ENCODE measurements at regions not wholly inside any gene's neighbourhood (a gene's known extent, or its start where the extent isn't known, plus 50 kb on each side); places are given as distances from the start of the nearest gene placed in this dataset.

- Histone ChIP-seq H3K9me3 (ENCODE audit: control insufficient read depth, low read length) (no peaks in the 10 kb centered on the region), H3K4me1 (ENCODE audit: control insufficient read depth, insufficient read depth, low read length) (no peaks in the 10 kb centered on the region), H3K27me3 (replicated peaks; ENCODE audit: control insufficient read depth, insufficient read depth, low read length) (no peaks in the 10 kb centered on the region), H3K4me3 (ENCODE audit: low read length) (no peak overlapping the region), H3K9ac (ENCODE audit: low read length) (no peak overlapping the region), H3K36me3 (ENCODE audit: control insufficient read depth, insufficient read depth, low read length, severe bottlenecking) (peaks cover 4% of the 10 kb centered on the region)
- DNase-seq (ENCODE audit: low read depth): no peak
Measured at GRCh38 chr14:71511152-71511551, 421.1 kb upstream of the RGS6 start.

- peaks cover 4% of the 10 kb centered on the region for H3K36me3 ChIP-seq (ENCODE audit: control insufficient read depth, insufficient read depth, low read length, severe bottlenecking)
- no peaks in the 10 kb centered on the region for H3K27me3 ChIP-seq (replicated peaks; ENCODE audit: control insufficient read depth, insufficient read depth, low read length)
Measured at GRCh38 chr14:71514941-71515919, 417.0 kb upstream of the RGS6 start.

GRCh38 chr14:71521238-71522135 is 410.7 kb upstream of the RGS6 start:
- Histone ChIP-seq H3K36me3 (ENCODE audit: control insufficient read depth, insufficient read depth, low read length, severe bottlenecking) (no peaks in the 10 kb centered on the region), H3K9ac (ENCODE audit: low read length) (no peak overlapping the region), H3K9me3 (ENCODE audit: control insufficient read depth, low read length) (no peaks in the 10 kb centered on the region), H3K4me1 (ENCODE audit: control insufficient read depth, insufficient read depth, low read length) (no peaks in the 10 kb centered on the region), H3K27me3 (replicated peaks; ENCODE audit: control insufficient read depth, insufficient read depth, low read length) (no peaks in the 10 kb centered on the region), H3K4me3 (ENCODE audit: low read length) (no peak overlapping the region)
- DNase-seq (ENCODE audit: low read depth): no peak

More at GRCh38 chr14:71514941-71515919, 417.0 kb upstream of the RGS6 start:
- no peak for DNase-seq (ENCODE audit: low read depth)
- H3K4me1 ChIP-seq (ENCODE audit: control insufficient read depth, insufficient read depth, low read length): no peaks in the 10 kb centered on the region
- no peak overlapping the region for H3K9ac ChIP-seq (ENCODE audit: low read length)
- no peak overlapping the region for H3K4me3 ChIP-seq (ENCODE audit: low read length)
- no peaks in the 10 kb centered on the region for H3K9me3 ChIP-seq (ENCODE audit: control insufficient read depth, low read length)

DNA sequence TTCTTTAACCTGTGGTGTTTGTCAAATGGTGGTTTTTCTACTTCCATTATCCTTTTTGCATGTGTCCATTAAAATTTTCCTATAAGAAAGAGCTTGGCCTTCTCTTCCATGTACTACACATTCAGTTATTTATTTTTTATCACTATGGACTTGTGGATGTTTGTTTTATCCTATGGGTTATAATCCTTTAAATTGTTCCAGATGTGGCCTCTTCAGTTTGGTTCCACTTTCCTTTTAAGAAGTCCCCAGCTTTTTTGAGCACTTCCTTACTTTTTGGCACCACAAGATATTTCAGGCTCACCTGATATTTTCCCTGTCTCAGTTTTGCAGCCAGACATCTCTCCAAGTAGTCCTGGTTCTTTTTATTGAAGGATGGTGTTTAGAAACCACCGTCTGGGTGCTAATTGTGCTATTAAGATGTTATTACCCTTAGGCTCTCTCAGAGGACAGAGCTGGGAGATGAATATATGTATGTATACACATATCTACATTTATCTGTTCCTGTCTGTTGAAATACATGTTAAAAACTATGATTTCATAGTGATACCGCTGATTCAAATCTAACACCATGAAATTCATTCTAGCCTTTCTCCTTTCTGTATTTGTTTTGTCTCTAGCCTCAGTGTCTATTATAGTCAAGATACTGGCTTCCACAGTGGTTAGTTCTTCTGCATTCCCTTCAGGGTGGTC is 408.5 kb upstream of the RGS6 start:
- Histone ChIP-seq H3K9me3 (ENCODE audit: control insufficient read depth, low read length) (no peaks in the 10 kb centered on the region), H3K9ac (ENCODE audit: low read length) (no peak overlapping the region), H3K27me3 (replicated peaks; ENCODE audit: control insufficient read depth, insufficient read depth, low read length) (no peaks in the 10 kb centered on the region), H3K4me1 (ENCODE audit: control insufficient read depth, insufficient read depth, low read length) (no peaks in the 10 kb centered on the region), H3K36me3 (ENCODE audit: control insufficient read depth, insufficient read depth, low read length, severe bottlenecking) (no peaks in the 10 kb centered on the region), H3K4me3 (ENCODE audit: low read length) (no peak overlapping the region)
- peak; percentile 70 for DNase-seq (ENCODE audit: low read depth)

DNA sequence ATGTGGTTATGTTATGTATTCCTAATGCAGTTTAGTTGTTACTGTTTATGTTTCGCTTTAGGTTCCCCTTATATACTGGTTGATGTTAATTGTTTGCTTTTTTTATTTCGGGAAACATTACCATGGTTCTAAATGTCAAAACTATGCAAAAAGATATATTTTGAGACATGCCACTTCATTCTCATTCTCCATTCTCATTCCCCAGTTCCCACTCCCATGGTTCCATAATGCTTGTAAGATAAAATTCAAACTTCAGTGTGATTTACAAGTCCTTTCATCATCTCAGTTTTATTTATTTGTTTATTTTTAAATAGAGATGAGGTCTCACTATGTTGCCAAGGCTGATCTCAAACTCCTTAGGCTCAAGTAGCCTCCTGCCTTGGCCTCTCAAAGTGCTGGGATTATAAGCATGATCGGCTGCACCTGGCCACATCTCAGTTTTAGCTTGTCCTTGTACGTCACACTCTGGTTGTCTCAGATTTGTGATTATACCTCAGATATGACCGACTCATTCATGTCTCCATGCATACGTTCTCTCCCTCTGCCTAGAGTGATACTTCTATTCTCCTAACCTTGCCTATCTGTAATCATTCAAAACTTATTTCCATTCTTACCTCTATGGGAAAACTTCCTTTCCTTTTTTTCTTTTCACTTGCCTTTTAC is 407.8 kb upstream of the RGS6 start:
- Histone ChIP-seq H3K9me3 (ENCODE audit: control insufficient read depth, low read length) (no peaks in the 10 kb centered on the region), H3K4me3 (ENCODE audit: low read length) (no peak overlapping the region), H3K4me1 (ENCODE audit: control insufficient read depth, insufficient read depth, low read length) (peaks cover 2% of the 10 kb centered on the region), H3K9ac (ENCODE audit: low read length) (no peak overlapping the region), H3K27me3 (replicated peaks; ENCODE audit: control insufficient read depth, insufficient read depth, low read length) (no peaks in the 10 kb centered on the region), H3K36me3 (ENCODE audit: control insufficient read depth, insufficient read depth, low read length, severe bottlenecking) (no peaks in the 10 kb centered on the region)
- no peak for DNase-seq (ENCODE audit: low read depth)

DNA sequence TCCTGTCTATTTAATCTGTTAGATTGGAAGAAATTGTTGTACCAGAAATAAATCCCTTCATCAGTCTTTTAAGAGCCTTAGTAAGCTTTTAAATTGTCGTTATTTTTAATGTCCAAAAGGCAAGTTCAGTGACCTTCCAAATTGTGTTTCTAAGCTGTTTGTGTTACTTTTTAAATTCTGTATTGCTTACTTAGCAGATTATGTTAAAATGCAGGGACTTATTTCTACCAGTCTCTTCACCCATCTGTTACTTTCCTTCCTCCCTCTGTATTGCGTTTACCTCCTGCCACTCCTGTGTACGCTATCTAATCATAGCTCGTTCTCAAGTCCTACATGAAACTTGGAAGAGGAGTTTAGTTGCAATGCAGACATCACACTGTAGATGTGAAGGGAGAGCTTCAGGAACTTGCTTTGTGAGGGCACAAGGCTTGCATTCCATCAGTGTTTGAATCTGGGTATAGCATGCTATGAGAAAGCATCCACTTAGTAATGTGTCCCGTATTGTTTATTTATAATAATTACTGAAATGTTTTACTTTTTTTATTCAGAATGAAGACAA is 406.5 kb upstream of the RGS6 start:
- Histone ChIP-seq H3K36me3 (ENCODE audit: control insufficient read depth, insufficient read depth, low read length, severe bottlenecking) (no peaks in the 10 kb centered on the region), H3K9me3 (ENCODE audit: control insufficient read depth, low read length) (no peaks in the 10 kb centered on the region), H3K4me3 (ENCODE audit: low read length) (no peak overlapping the region), H3K9ac (ENCODE audit: low read length) (no peak overlapping the region), H3K27me3 (replicated peaks; ENCODE audit: control insufficient read depth, insufficient read depth, low read length) (no peaks in the 10 kb centered on the region), H3K4me1 (ENCODE audit: control insufficient read depth, insufficient read depth, low read length) (peaks cover 13% of the 10 kb centered on the region)
- DNase-seq (ENCODE audit: low read depth): no peak

DNA sequence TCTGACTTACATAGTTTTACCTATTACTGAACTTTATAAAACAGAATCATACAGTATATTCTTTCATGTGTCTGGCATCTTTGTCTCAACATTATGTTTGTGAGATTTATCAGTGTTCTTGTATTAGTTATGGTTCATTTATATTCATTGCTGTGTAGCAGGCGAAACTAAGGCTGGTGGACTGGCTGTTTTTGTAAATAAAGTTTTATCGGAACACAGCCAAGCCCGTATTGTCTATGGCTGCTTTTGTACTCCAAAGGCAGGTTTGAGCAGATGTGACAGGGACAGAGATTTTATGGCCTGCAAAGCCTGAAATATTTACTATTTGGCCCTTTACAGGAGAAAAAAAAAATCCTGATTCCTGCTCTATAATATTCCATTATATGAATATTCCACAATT is 405.8 kb upstream of the RGS6 start:
- DNase-seq (ENCODE audit: low read depth): no peak
- Histone ChIP-seq H3K27me3 (replicated peaks; ENCODE audit: control insufficient read depth, insufficient read depth, low read length) (no peaks in the 10 kb centered on the region), H3K4me3 (ENCODE audit: low read length) (no peak overlapping the region), H3K9ac (ENCODE audit: low read length) (no peak overlapping the region), H3K9me3 (ENCODE audit: control insufficient read depth, low read length) (no peaks in the 10 kb centered on the region), H3K4me1 (ENCODE audit: control insufficient read depth, insufficient read depth, low read length) (peaks cover 13% of the 10 kb centered on the region), H3K36me3 (ENCODE audit: control insufficient read depth, insufficient read depth, low read length, severe bottlenecking) (no peaks in the 10 kb centered on the region)

GRCh38 chr14:71527838-71528237 is 404.4 kb upstream of the RGS6 start:
- Histone ChIP-seq H3K27me3 (replicated peaks; ENCODE audit: control insufficient read depth, insufficient read depth, low read length) (no peaks in the 10 kb centered on the region), H3K4me1 (ENCODE audit: control insufficient read depth, insufficient read depth, low read length) (peaks cover 25% of the 10 kb centered on the region), H3K4me3 (ENCODE audit: low read length) (no peak overlapping the region), H3K9me3 (ENCODE audit: control insufficient read depth, low read length) (no peaks in the 10 kb centered on the region), H3K9ac (ENCODE audit: low read length) (no peak overlapping the region), H3K36me3 (ENCODE audit: control insufficient read depth, insufficient read depth, low read length, severe bottlenecking) (no peaks in the 10 kb centered on the region)
- DNase-seq (ENCODE audit: low read depth): no peak

DNA sequence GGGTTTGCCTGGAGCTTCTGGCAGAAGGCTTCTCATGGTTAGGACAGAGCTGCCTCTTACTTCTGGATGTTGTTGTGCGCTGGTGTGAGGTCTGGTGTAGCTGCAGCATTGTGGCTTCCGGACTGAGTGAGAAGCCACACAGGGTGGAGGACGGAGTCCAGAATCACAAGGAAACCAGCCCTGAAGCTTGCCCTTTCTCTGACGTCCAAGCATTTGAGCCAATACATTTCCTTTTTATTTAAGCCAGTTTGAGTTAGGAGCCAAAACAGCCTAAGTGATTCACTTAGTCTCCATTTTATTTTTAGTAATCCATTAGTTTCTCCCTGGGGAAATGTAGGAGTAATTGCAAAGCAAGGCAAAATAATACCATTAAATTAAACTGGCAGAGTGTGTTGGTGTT is 402.4 kb upstream of the RGS6 start:
- H3K27me3 ChIP-seq (replicated peaks; ENCODE audit: control insufficient read depth, insufficient read depth, low read length): no peaks in the 10 kb centered on the region
- peak overlapping the region; percentile 39 for H3K4me3 ChIP-seq (ENCODE audit: low read length)
- no peak for DNase-seq (ENCODE audit: low read depth)
- peak overlapping the region; percentile 14 for H3K9ac ChIP-seq (ENCODE audit: low read length)
- H3K36me3 ChIP-seq (ENCODE audit: control insufficient read depth, insufficient read depth, low read length, severe bottlenecking): no peaks in the 10 kb centered on the region
- peaks cover 32% of the 10 kb centered on the region for H3K4me1 ChIP-seq (ENCODE audit: control insufficient read depth, insufficient read depth, low read length)
- no peaks in the 10 kb centered on the region for H3K9me3 ChIP-seq (ENCODE audit: control insufficient read depth, low read length)

- no peaks in the 10 kb centered on the region for H3K9me3 ChIP-seq (ENCODE audit: control insufficient read depth, low read length)
- peaks cover 40% of the 10 kb centered on the region for H3K4me1 ChIP-seq (ENCODE audit: control insufficient read depth, insufficient read depth, low read length)
- H3K27me3 ChIP-seq (replicated peaks; ENCODE audit: control insufficient read depth, insufficient read depth, low read length): no peaks in the 10 kb centered on the region
- H3K9ac ChIP-seq (ENCODE audit: low read length): peak overlapping the region; percentile 40
- H3K4me3 ChIP-seq (ENCODE audit: low read length): peak overlapping the region; percentile 45
- peak; percentile 65 for DNase-seq (ENCODE audit: low read depth)
- no peaks in the 10 kb centered on the region for H3K36me3 ChIP-seq (ENCODE audit: control insufficient read depth, insufficient read depth, low read length, severe bottlenecking)
Measured at GRCh38 chr14:71532344-71532743, 399.9 kb upstream of the RGS6 start.
